ENCODE measurements at regions not wholly inside any gene's neighbourhood (a gene's known extent, or its start where the extent isn't known, plus 50 kb on each side); places are given as distances from the start of the nearest gene placed in this dataset.

DNA sequence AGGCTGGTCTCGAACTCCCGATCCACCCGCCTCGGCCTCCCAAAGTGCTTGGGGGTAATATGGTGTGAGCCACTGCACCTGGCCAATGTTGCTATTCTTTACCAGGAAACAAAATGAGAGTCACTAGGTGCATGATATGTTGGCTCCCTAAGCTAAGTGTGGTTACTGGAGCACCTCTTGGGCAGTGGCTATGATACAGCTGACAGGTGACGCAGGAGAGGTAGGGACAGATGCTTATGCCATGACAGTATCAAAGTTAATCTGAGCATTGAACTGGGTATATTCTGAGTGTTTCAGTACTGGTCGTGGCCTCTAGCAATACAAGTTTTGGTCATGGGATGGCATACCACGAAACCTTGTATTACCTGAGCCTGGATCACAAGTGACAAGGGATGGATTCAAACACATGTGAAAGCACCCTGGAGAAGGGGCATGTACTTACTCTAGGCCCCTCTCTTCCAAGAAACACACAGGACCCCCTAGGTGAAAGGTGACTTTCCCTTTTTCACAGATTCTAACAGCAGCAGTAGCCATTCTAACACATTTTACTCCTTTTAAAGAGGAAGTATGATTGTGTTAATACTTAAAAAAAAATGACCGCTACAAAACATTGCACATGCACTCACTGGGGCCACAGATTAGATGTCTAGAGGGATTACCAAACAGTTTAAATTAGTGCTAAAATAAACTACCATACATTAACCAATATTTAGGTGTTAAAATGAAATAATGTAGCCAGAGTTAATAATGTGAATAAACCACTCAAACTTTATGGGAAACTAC is 467.3 kb downstream of the SHQ1 start:
- H4K20me1 ChIP-seq (replicated peaks; ENCODE audit: insufficient read depth), result peaks cover 36% of the 10 kb centered on the region; the same call in 1 of the 2 replicates
- ATAC-seq (no peak), DNase-seq (ENCODE audit: low spot score) (no peak)
- no peaks in the 10 kb centered on the region for H3K9me2 ChIP-seq (ENCODE audit: insufficient read depth)
- Mint-ChIP-seq H3K36me3 (ENCODE audit: low read depth) (peaks cover 17% of the 10 kb centered on the region), H3K4me1 (peaks cover 83% of the 10 kb centered on the region), H3K27me3 (ENCODE audit: insufficient read depth, low read depth, poor library complexity) (peaks cover 3% of the 10 kb centered on the region), H3K27ac (peak overlapping the region; percentile 53; the same call in 1 of the 2 replicates), H3K9me3 (no peaks in the 10 kb centered on the region), H3K4me3 (no peak overlapping the region)
- H2AFZ ChIP-seq, result no peak overlapping the region
- no peaks in the 10 kb centered on the region for H3K27me3 ChIP-seq (ENCODE audit: insufficient read depth)
- H3K4me3 ChIP-seq, result no peak overlapping the region
- 0 out of 2 replicates have a peak, but pooled peaks cover 3% of the 10 kb centered on the region for H3K36me3 ChIP-seq (ENCODE audit: insufficient read depth)
- H3F3A ChIP-seq (replicated peaks; ENCODE audit: low read depth), result peaks cover 9% of the 10 kb centered on the region; the same call in 1 of the 2 replicates
- TF ChIP-seq ZNF462 (CRISPR knock-in tag; IDR thresholded peaks at IDR 0.05) (no peak), ETS1 (IDR thresholded peaks at IDR 0.05) (no peak), JUNB (IDR thresholded peaks at IDR 0.05; ENCODE audit: unreplicated experiment) (no peak), CREB1 (CRISPR knock-in tag; IDR thresholded peaks at IDR 0.05; ENCODE audit: low read depth) (no peak), ZNF331 (CRISPR knock-in tag; IDR thresholded peaks at IDR 0.05; ENCODE audit: low read depth) (no peak), CTCF (conservative IDR thresholded peaks at IDR 0.05; ENCODE audit: low read depth in 2 of 2) (no peak)
- H3K79me2 ChIP-seq (replicated peaks; ENCODE audit: insufficient read depth), result peaks cover 80% of the 10 kb centered on the region
- peaks cover 99% of the 10 kb centered on the region for H3K4me1 ChIP-seq (ENCODE audit: insufficient read depth)
- 0 out of 2 replicates have a peak overlapping the region, but pooled peaks have one; percentile 58 for H3K4me2 ChIP-seq
- H3K27ac ChIP-seq (ENCODE audit: low read depth), result peak overlapping the region; percentile 47
